ENCODE measurements at regions not wholly inside any gene's neighbourhood (a gene's known extent, or its start where the extent isn't known, plus 50 kb on each side); places are given as distances from the start of the nearest gene placed in this dataset.

GRCh38 chr3:194865615-194866014 lies 179.9 kb downstream of the FAM43A start:
- H3K4me1 ChIP-seq, result peaks cover 0 to 9% (median 5%) of the 10 kb centered on the region in 3 donors
- intact Hi-C loops (cut with DNase I), result no loop called here
- 78 to 82% methylated on average over 2 of the region's 2 CpGs for WGBS, 2 donors
- no peaks in the 10 kb centered on the region for H3K36me3 ChIP-seq
- TF ChIP-seq CTCF (IDR thresholded peaks at IDR 0.05), result no peak
- ATAC-seq (no peak), DNase-seq (no peak), FAIRE-seq (no peak)
- H3K27me3 ChIP-seq, result no peaks in the 10 kb centered on the region
- no peak overlapping the region for H3K4me3 ChIP-seq
- H3K9me3 ChIP-seq, result no peaks in the 10 kb centered on the region
- no peak overlapping the region for H3K27ac ChIP-seq

- intact Hi-C loops (cut with DNase I), result no loop called here
- DNase-seq (no peak), FAIRE-seq (no peak), ATAC-seq (no peak)
- H3K9me3 ChIP-seq, result no peaks in the 10 kb centered on the region
- H3K27ac ChIP-seq, result no peak overlapping the region
- peaks cover 0 to 11% (median 10%) of the 10 kb centered on the region in 3 donors for H3K4me1 ChIP-seq
- WGBS, 2 donors, result 73 to 88% methylated on average over 4 of the region's 4 CpGs
- H3K36me3 ChIP-seq, result no peaks in the 10 kb centered on the region
- H3K27me3 ChIP-seq, result no peaks in the 10 kb centered on the region
- H3K4me3 ChIP-seq, result no peak overlapping the region
- TF ChIP-seq CTCF (IDR thresholded peaks at IDR 0.05), result no peak
Observed at GRCh38 chr3:194866236-194866635, 180.6 kb downstream of the FAM43A start.

GRCh38 chr3:194867270-194867983 lies 181.7 kb downstream of the FAM43A start:
- no peak for FAIRE-seq
- peaks cover 11 to 22% (median 21%) of the 10 kb centered on the region in 3 donors for H3K4me1 ChIP-seq
- peak overlapping the region in 1 of 4 donors; percentile 10 for H3K4me3 ChIP-seq
- intact Hi-C loops (cut with DNase I), result no loop called here
- DNase-seq, result peak in 3 of 6 donors; percentile 23 to 31 (median 29)
- WGBS, 2 donors, result 16 to 20% methylated on average over 13 of the region's 13 CpGs
- no peak overlapping the region for H3K27ac ChIP-seq
- peak; percentile 46 to 74 (median 70) for ATAC-seq
- H3K36me3 ChIP-seq, result no peaks in the 10 kb centered on the region
- no peaks in the 10 kb centered on the region for H3K27me3 ChIP-seq
- TF ChIP-seq CTCF (IDR thresholded peaks at IDR 0.05), result no peak
- H3K9me3 ChIP-seq, result no peaks in the 10 kb centered on the region

- Histone ChIP-seq H3K27me3 (no peaks in the 10 kb centered on the region), H3K4me3 (no peak overlapping the region), H3K27ac (no peak overlapping the region), H3K36me3 (no peaks in the 10 kb centered on the region), H3K9me3 (no peaks in the 10 kb centered on the region), H3K4me1 (peaks cover 11 to 26% (median 21%) of the 10 kb centered on the region in 3 donors)
- no peak for TF ChIP-seq CTCF (IDR thresholded peaks at IDR 0.05)
- FAIRE-seq (no peak), DNase-seq (no peak), ATAC-seq (no peak)
- WGBS, 2 donors, result 74 to 86% methylated on average over 11 of the region's 11 CpGs
- intact Hi-C loops (cut with DNase I), result no loop called here
Observed at GRCh38 chr3:194868831-194869230, 183.1 kb downstream of the FAM43A start.

- Histone ChIP-seq H3K27me3 (no peaks in the 10 kb centered on the region), H3K4me3 (no peak overlapping the region), H3K27ac (no peak overlapping the region), H3K4me1 (peaks cover 11 to 26% (median 21%) of the 10 kb centered on the region in 3 donors), H3K9me3 (no peaks in the 10 kb centered on the region), H3K36me3 (no peaks in the 10 kb centered on the region)
- 94 to 97% methylated on average over 14 of the region's 14 CpGs for WGBS, 2 donors
- FAIRE-seq, result no peak
- intact Hi-C loops (cut with DNase I), result no loop called here
- DNase-seq, result no peak
- no peak for TF ChIP-seq CTCF (IDR thresholded peaks at IDR 0.05)
- no peak for ATAC-seq
Observed at GRCh38 chr3:194869482-194870169, 183.9 kb downstream of the FAM43A start.
